ACC112 (cell line): ENCODE measurements at regions not wholly inside any gene's neighbourhood (a gene's known extent, or its start where the extent isn't known, plus 50 kb on each side); places are given as distances from the start of the nearest gene placed in this dataset.
A peak's percentile ranks its signal among the peaks of the same experiment; 100 is the strongest.

Experiments used
- H2AFZ ChIP-seq: fragments of 200-600 bp; sonication (generic); one replicate; pipeline ENCODE4 v1.6.0; 2017; ENCODE audit warnings: antibody characterized with exemption, low read length; ENCODE audit not compliant: unreplicated experiment
- H3K27ac ChIP-seq: fragments of 200-600 bp; sonication (generic); 2 replicates; pipeline ENCODE4 v1.5.1; 2014; ENCODE audit warnings: low read depth, mild to moderate bottlenecking, antibody characterized with exemption, low read length, moderate library complexity
- H3K27me3 ChIP-seq: fragments of 200-600 bp; sonication (generic); 2 replicates; pipeline ENCODE4 v1.6.1; 2014; ENCODE audit warnings: mild to moderate bottlenecking, antibody characterized with exemption, low read length, moderate library complexity, mixed read lengths; ENCODE audit not compliant: insufficient read depth
- H3K36me3 ChIP-seq: fragments of 200-600 bp; sonication (generic); 2 replicates; pipeline ENCODE4 v1.6.1; 2016; ENCODE audit warnings: mild to moderate bottlenecking, antibody characterized with exemption, low read length, moderate library complexity, mixed read lengths; ENCODE audit not compliant: insufficient read depth
- H3K4me1 ChIP-seq: fragments of 200-600 bp; sonication (generic); one replicate; pipeline ENCODE4 v1.6.1; 2016; ENCODE audit warnings: low read length, mixed read lengths; ENCODE audit not compliant: insufficient read depth, unreplicated experiment, control insufficient read depth
- H3K4me3 ChIP-seq: fragments of 200-600 bp; sonication (generic); 2 replicates; pipeline ENCODE4 v1.5.1; 2014; ENCODE audit warnings: mild to moderate bottlenecking, low read depth, low read length
- H3K79me2 ChIP-seq: fragments of 200-600 bp; sonication (generic); one replicate; pipeline ENCODE4 v1.6.0; 2016; ENCODE audit warnings: low read length; ENCODE audit not compliant: control insufficient read depth, unreplicated experiment, insufficient read depth

- Histone ChIP-seq H3K79me2 (no peaks in the 10 kb centered on the region), H3K4me3 (no peak overlapping the region), H3K27me3 (no peaks in the 10 kb centered on the region), H2AFZ (no peak overlapping the region), H3K27ac (no peak overlapping the region), H3K4me1 (no peaks in the 10 kb centered on the region), H3K36me3 (no peaks in the 10 kb centered on the region)
Observed at GRCh38 chr6:151701911-151702562, 105.4 kb upstream of the ESR1 start.

DNA sequence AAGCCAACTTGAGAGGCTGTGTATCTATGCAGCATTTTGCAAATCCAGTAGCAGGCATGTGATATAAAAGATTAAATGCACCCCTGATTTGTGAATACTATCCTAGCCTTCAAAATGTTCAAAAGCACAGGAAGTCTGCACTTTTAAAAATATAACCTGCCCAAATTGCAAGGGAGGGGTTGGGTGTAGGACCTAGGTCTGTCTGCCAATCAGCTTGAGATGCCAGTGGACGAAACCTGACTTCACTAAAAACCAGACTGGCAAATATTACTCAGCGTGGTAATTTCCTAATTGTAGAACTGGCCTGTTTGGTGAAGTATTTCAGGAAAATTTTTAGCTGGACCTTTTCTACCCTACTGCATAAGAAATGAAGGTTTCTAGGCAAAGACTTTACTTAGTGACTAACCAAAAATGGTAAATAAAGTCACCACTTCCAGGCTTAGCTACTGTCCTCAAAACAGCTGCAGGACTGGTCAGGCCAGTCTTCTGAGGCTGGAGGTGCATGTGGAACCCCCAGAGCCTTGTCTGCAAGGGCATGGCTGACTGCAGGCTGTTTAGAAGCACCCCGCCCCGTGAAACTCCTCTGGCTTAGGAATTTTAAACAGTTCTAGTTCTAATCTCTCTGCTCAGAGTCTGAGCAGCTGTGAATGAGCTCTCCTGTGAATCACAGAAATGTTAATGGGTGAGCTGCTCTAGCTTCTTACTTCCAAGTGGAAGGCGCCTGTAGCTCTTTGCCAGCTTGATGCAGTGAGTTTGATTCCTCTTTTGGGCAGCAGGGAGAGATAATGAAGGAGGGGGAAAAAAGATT lies 104.4 kb upstream of the ESR1 start:
- Histone ChIP-seq H3K4me1 (no peaks in the 10 kb centered on the region), H3K79me2 (no peaks in the 10 kb centered on the region), H3K4me3 (no peak overlapping the region), H3K27me3 (no peaks in the 10 kb centered on the region), H2AFZ (no peak overlapping the region), H3K27ac (no peak overlapping the region), H3K36me3 (no peaks in the 10 kb centered on the region)

- H3K4me3 ChIP-seq = no peak overlapping the region
- H3K79me2 ChIP-seq = no peaks in the 10 kb centered on the region
- no peaks in the 10 kb centered on the region for H3K36me3 ChIP-seq
- no peak overlapping the region for H2AFZ ChIP-seq
- no peaks in the 10 kb centered on the region for H3K27me3 ChIP-seq
- H3K4me1 ChIP-seq = no peaks in the 10 kb centered on the region
- H3K27ac ChIP-seq = no peak overlapping the region
Observed at GRCh38 chr6:151704383-151704782, 103.1 kb upstream of the ESR1 start.

DNA sequence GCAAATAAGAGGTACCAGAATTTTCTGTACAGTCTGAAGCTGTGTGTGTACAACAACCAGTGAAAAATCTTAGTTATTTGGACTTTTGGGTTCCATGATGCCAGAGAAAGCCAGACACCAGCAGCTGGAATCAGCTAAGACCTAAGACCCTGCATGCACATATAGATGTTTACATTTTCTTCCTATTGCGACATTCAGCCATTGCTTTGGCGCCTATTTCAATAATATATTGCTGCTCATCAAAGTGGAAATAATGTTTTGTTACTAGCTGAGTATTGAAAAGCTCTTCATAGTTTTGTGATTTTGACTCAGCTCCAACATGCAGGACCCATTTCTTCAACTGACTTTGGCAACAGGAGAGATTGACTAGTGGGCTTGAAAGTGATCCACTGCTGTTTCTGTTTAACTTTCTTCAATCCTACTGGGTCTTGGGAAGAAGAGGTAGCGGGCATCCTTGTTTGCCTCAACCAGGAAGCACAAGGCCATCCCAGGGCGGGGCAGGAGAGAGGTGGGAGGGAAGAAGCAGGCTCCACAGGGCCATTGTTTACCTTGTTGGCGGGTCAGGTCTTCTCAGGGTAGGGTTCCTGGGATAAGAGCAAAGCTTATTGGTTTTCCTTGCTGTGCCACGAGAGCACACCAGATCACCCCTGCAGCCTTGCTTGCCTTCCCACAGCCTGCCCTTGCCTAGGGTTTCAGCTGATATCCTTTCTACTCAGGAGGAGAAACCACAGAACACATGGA lies 101.3 kb upstream of the ESR1 start:
- Histone ChIP-seq H3K27me3 (no peaks in the 10 kb centered on the region), H3K27ac (no peak overlapping the region), H3K36me3 (no peaks in the 10 kb centered on the region), H3K4me3 (no peak overlapping the region), H3K79me2 (no peaks in the 10 kb centered on the region), H3K4me1 (no peaks in the 10 kb centered on the region), H2AFZ (no peak overlapping the region)

- Histone ChIP-seq H3K4me3 (no peak overlapping the region), H2AFZ (no peak overlapping the region), H3K27me3 (no peaks in the 10 kb centered on the region), H3K36me3 (no peaks in the 10 kb centered on the region), H3K4me1 (no peaks in the 10 kb centered on the region), H3K27ac (no peak overlapping the region), H3K79me2 (no peaks in the 10 kb centered on the region)
Observed at GRCh38 chr6:151709329-151709728, 98.2 kb upstream of the ESR1 start.

DNA sequence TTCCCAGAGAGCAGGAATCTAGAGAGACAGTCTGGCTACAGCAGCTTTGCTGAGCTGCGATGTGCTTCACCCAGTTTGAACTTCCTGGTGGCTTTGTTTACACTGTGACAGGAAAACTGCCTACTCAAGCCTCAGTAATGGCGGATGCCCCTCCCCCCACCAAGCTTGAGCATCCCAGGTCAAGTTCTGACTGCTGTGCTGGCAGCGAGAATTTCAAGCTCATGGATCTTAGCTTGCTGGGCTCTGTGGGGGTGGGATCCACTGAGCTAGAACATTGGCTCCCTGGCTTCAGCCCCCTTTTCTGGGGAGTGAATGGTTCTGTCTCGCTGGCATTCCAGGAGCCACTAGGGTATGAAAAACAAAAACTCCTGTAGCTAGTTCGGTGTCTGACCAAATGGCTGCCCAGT lies 91.0 kb upstream of the ESR1 start:
- H3K36me3 ChIP-seq = no peaks in the 10 kb centered on the region
- peak overlapping the region; percentile 25 for H2AFZ ChIP-seq
- H3K27ac ChIP-seq = no peak overlapping the region
- H3K4me1 ChIP-seq = peaks cover 12% of the 10 kb centered on the region
- H3K79me2 ChIP-seq = no peaks in the 10 kb centered on the region
- no peak overlapping the region for H3K4me3 ChIP-seq
- no peaks in the 10 kb centered on the region for H3K27me3 ChIP-seq

DNA sequence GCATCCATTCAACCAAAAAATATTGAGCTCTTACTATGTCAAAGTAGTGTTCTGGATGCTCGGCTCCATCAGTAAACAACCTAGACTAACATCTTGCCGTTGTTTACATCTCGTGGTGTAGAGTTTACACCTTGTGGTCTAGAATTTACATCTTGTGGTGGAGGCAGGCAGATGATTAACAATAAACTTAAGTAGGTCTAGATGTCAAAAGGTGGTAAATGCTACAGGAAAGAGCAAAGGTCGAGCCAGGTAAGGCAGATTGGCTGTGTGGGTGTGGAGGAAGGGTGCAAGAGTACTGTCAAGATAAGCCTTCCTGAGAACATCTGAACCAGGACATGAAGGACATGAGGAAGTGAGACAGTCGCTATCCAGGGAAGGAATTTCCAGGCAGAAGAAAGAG lies 88.4 kb upstream of the ESR1 start:
- Histone ChIP-seq H3K27ac (no peak overlapping the region), H2AFZ (no peak overlapping the region), H3K36me3 (no peaks in the 10 kb centered on the region), H3K79me2 (no peaks in the 10 kb centered on the region), H3K4me1 (peaks cover 12% of the 10 kb centered on the region), H3K4me3 (no peak overlapping the region), H3K27me3 (no peaks in the 10 kb centered on the region)

DNA sequence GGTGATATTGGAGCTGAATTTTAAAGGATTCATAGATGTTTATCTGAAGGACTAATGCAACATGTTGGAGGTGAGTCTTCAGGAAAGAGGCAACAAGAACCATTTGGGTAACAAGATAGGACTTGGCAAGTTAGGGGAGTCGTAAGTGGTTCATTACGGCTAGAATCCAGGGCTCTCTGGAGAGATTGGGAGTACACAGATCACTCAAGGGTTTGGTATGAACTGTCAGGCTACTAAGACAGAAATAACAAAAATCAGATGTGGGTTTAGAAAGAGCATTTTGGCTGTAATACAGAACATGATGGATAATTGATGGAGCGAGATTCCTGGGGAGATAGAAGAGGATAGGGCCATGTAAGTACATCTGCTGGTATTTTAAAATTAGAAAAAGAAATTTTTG lies 86.3 kb upstream of the ESR1 start:
- Histone ChIP-seq H2AFZ (no peak overlapping the region), H3K79me2 (no peaks in the 10 kb centered on the region), H3K36me3 (no peaks in the 10 kb centered on the region), H3K4me1 (peaks cover 11% of the 10 kb centered on the region), H3K27ac (no peak overlapping the region), H3K27me3 (no peaks in the 10 kb centered on the region), H3K4me3 (no peak overlapping the region)

- no peaks in the 10 kb centered on the region for H3K27me3 ChIP-seq
- peaks cover 5% of the 10 kb centered on the region for H3K4me1 ChIP-seq
- H2AFZ ChIP-seq = no peak overlapping the region
- no peak overlapping the region for H3K4me3 ChIP-seq
- no peaks in the 10 kb centered on the region for H3K79me2 ChIP-seq
- H3K36me3 ChIP-seq = no peaks in the 10 kb centered on the region
- H3K27ac ChIP-seq = no peak overlapping the region
Observed at GRCh38 chr6:151721671-151722070, 85.8 kb upstream of the ESR1 start.

- H3K4me3 ChIP-seq = no peak overlapping the region
- no peaks in the 10 kb centered on the region for H3K36me3 ChIP-seq
- no peak overlapping the region for H2AFZ ChIP-seq
- no peaks in the 10 kb centered on the region for H3K79me2 ChIP-seq
- H3K4me1 ChIP-seq = peaks cover 4% of the 10 kb centered on the region
- no peaks in the 10 kb centered on the region for H3K27me3 ChIP-seq
- H3K27ac ChIP-seq = no peak overlapping the region
Observed at GRCh38 chr6:151722342-151722741, 85.1 kb upstream of the ESR1 start.
